CD4-positive, alpha-beta T cell (primary cell): ENCODE measurements at regions not wholly inside any gene's neighbourhood (a gene's known extent, or its start where the extent isn't known, plus 50 kb on each side); places are given as distances from the start of the nearest gene placed in this dataset.

ENCODE experiments used
- ATAC-seq: fragments of 200-7000 bp; cut with Tn5 transposase; one replicate; pipeline ENCODE4 v1.10.0; 2022; ENCODE audit warnings: mild to moderate bottlenecking; ENCODE audit not compliant: poor library complexity
- CTCF ChIA-PET: fragments of 350-600 bp; sonication (Branson Sonifier 250); formaldehyde crosslinking; loops from one replicate; lab custom pipeline; 2021; ENCODE audit warnings: antibody characterized with exemption, inconsistent platforms; lab: Charles Lee
- POLR2A ChIA-PET: fragments of 350-600 bp; sonication (Branson Sonifier 250); formaldehyde crosslinking; loops from one replicate; lab custom pipeline; 2021; ENCODE audit warnings: antibody characterized with exemption, inconsistent platforms; lab: Charles Lee
- DNase-seq, 14 experiments: peaks; one replicate each; pipeline ENCODE4 v3.0.0-alpha.2; 2013 to 2020; ENCODE audit warnings: mixed read lengths in 2 of 14
- H3K27ac ChIP-seq, 2 donors: one replicate each; pipeline versions ENCODE4 v1.5.1 to v1.7.0; 2013; ENCODE audit warnings: low read length in 2 of 2, low read depth in 1 of 2, mild to moderate bottlenecking in 1 of 2
- H3K27me3 ChIP-seq, 2 experiments: 1 replicate in 1 of 2; 2 replicates in 1 of 2; pipeline versions ENCODE4 v1.6.1 to v1.7.0; 2013; ENCODE audit warnings: low read length in 2 of 2, control low read depth in 1 of 2, mild to moderate bottlenecking in 1 of 2, moderate library complexity in 1 of 2; ENCODE audit not compliant: insufficient read depth in 2 of 2, control insufficient read depth in 1 of 2
- H3K36me3 ChIP-seq: one replicate; pipeline ENCODE4 v1.6.1; 2013; ENCODE audit warnings: low read length, control low read depth; ENCODE audit not compliant: insufficient read depth
- H3K4me1 ChIP-seq: one replicate; pipeline ENCODE4 v1.6.1; 2013; ENCODE audit warnings: low read length, control low read depth; ENCODE audit not compliant: insufficient read depth
- H3K4me3 ChIP-seq: one replicate; pipeline ENCODE4 v1.5.1; 2013; ENCODE audit warnings: mild to moderate bottlenecking, low read length, moderate library complexity
- H3K9me3 ChIP-seq, 2 experiments: 1 replicate in 1 of 2; 2 replicates in 1 of 2; pipeline versions ENCODE4 v1.6.1 to v1.7.0; 2013; ENCODE audit warnings: low read length in 2 of 2, mild to moderate bottlenecking in 2 of 2, control low read depth in 1 of 2, moderate library complexity in 1 of 2; ENCODE audit not compliant: control insufficient read depth in 1 of 2, insufficient read depth in 1 of 2
- H3K27ac Mint-ChIP-seq: one replicate; pipeline ENCODE4 v1.8.0; 2020; ENCODE audit warnings: mixed read lengths
- H3K27me3 Mint-ChIP-seq: one replicate; pipeline ENCODE4 v1.8.0; 2021; ENCODE audit warnings: mixed read lengths
- H3K36me3 Mint-ChIP-seq: one replicate; pipeline ENCODE4 v1.8.0; 2021; ENCODE audit warnings: low read depth, mixed read lengths
- H3K4me1 Mint-ChIP-seq: one replicate; pipeline ENCODE4 v1.8.0; 2021; ENCODE audit warnings: low read depth, mixed read lengths
- H3K4me3 Mint-ChIP-seq: one replicate; pipeline ENCODE4 v1.8.0; 2020; ENCODE audit warnings: mild to moderate bottlenecking, mixed read lengths
- H3K9me3 Mint-ChIP-seq: one replicate; pipeline ENCODE4 v1.8.0; 2020; ENCODE audit warnings: mixed read lengths
- intact Hi-C, 2 experiments: fragments of 100-400 bp; cut with DNase I in 1 of 2; cut with micrococcal nuclease in 1 of 2; formaldehyde crosslinking; loops; one replicate each; pipeline versions ENCODE4 v1.15.1 to v1.9.0; 2023 to 2025; cut with DNase I, micrococcal nuclease
- TF ChIP-seq, protein P1 (sequence below): fragments of 200-600 bp; IDR thresholded peaks from one replicate; pipeline ENCODE4 v1.8.0; 2022; ENCODE audit warnings: antibody characterized with exemption, mild to moderate bottlenecking

DNA sequence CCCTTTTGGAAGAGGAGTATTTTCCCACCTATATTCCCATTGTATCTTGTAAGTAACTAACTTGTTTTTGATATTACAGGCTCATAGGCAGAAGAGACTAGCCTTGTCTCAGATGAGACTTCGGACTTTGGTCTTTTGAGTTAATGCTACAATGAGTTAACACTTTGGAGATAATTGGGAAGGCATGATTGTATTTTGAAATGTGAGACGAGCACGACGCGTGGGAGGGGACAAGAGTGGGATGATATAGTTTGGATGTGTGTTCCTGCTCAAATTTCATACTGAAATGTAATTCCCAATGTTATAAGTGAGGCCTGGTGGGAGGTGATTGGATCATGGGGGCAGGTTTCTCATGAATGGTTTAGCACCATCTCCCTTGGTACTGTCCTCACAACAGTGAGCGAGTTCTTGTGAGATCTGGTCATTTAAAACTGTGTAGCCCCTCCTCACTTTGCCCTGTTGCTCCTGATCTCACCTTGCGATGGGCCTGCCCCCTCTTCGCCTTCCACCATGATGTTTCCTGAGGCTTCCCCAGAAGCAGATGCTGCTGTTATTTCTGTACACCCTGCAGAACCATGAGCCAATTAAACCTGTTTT is 721.5 kb upstream of the CTNND2 start:
- Histone ChIP-seq H3K36me3 (no peaks in the 10 kb centered on the region), H3K9me3 (peaks cover 11 to 24% of the 10 kb centered on the region in 2 experiments), H3K4me1 (no peaks in the 10 kb centered on the region), H3K27ac (no peak overlapping the region), H3K4me3 (no peak overlapping the region), H3K27me3 (no peaks in the 10 kb centered on the region)
- intact Hi-C loops = no loop called here
- ChIA-PET CTCF (no interaction called here), POLR2A (no interaction called here)
- H3K9me3 Mint-ChIP-seq = peaks cover 13% of the 10 kb centered on the region
- ATAC-seq (no peak), DNase-seq (no peak)
- no peaks in the 10 kb centered on the region for H3K4me1 Mint-ChIP-seq
- H3K27ac Mint-ChIP-seq = no peak overlapping the region
- TF ChIP-seq, protein P1, sequence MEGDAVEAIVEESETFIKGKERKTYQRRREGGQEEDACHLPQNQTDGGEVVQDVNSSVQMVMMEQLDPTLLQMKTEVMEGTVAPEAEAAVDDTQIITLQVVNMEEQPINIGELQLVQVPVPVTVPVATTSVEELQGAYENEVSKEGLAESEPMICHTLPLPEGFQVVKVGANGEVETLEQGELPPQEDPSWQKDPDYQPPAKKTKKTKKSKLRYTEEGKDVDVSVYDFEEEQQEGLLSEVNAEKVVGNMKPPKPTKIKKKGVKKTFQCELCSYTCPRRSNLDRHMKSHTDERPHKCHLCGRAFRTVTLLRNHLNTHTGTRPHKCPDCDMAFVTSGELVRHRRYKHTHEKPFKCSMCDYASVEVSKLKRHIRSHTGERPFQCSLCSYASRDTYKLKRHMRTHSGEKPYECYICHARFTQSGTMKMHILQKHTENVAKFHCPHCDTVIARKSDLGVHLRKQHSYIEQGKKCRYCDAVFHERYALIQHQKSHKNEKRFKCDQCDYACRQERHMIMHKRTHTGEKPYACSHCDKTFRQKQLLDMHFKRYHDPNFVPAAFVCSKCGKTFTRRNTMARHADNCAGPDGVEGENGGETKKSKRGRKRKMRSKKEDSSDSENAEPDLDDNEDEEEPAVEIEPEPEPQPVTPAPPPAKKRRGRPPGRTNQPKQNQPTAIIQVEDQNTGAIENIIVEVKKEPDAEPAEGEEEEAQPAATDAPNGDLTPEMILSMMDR = no peak
- H3K36me3 Mint-ChIP-seq = no peaks in the 10 kb centered on the region
- no peaks in the 10 kb centered on the region for H3K27me3 Mint-ChIP-seq
- H3K4me3 Mint-ChIP-seq = no peak overlapping the region

DNA sequence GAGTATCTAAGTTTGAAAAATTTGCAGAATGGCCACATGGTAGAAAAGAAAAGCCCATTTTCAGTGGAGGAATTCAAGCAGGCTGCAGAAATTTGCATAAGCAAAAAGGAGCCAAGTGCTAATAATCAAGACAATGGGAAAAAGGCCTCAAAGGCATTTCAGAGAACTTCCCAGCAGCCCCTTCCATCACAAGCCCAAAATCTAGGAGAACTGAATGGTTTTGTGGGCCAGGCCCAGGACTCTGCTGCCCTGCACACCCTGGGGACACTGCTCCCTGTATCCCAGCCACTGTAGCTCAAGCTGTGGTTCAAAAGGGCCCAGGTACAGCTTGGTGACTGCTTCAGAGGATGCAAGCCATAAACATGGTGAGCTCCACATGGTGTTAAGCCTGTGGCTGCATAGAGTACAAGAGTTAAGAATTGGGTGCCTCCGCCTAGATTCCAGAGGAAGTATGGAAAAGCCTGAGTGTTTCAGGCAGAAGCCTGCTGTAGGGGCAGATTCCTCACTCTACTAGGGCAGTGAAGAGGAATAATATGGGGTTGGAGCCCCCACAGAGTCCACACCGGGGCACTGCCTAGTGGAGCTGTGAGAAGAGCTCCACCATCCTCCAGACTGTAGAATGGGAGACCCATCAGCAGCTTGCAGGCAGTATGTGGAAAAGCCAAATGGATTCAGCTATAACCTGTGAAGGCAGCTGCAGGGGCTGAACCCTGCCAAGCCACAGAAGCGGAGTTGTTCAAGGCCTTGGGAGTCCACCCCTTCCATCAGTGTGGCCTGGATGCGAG is 720.7 kb upstream of the CTNND2 start:
- no peaks in the 10 kb centered on the region for H3K4me1 Mint-ChIP-seq
- DNase-seq (no peak), ATAC-seq (no peak)
- CTCF ChIA-PET = no interaction called here
- intact Hi-C loops = no loop called here
- TF ChIP-seq, protein P1 = no peak
- H3K4me3 ChIP-seq = no peak overlapping the region
- no peaks in the 10 kb centered on the region for H3K27me3 ChIP-seq
- H3K4me3 Mint-ChIP-seq = no peak overlapping the region
- H3K9me3 Mint-ChIP-seq = peaks cover 13% of the 10 kb centered on the region
- POLR2A ChIA-PET = no interaction called here
- H3K36me3 ChIP-seq = no peaks in the 10 kb centered on the region
- H3K27ac ChIP-seq = no peak overlapping the region
- H3K36me3 Mint-ChIP-seq = no peaks in the 10 kb centered on the region
- no peaks in the 10 kb centered on the region for H3K27me3 Mint-ChIP-seq
- H3K4me1 ChIP-seq = no peaks in the 10 kb centered on the region
- peaks cover 11 to 24% of the 10 kb centered on the region in 2 experiments for H3K9me3 ChIP-seq
- H3K27ac Mint-ChIP-seq = no peak overlapping the region

DNA sequence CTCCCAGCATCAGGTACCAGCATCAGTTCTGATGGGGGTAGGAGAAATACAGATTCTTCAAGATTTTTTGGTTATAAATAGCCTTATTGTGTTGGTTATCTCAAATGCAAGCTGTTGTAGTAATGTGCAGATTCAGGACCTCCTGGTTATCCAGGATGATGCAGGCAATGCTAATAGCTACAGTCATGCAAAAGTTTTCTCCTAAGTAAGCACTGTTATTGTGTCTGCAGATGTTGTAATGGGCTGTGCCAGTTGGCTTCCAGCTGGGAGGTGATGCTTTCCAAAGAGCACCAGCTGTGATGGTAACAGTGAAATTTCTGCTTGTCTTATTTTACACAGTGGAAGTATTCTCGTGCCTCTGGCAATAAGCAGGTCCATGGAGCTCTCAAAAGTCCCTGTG is 719.2 kb upstream of the CTNND2 start:
- intact Hi-C loops = no loop called here
- Histone ChIP-seq H3K27me3 (no peaks in the 10 kb centered on the region), H3K27ac (no peak overlapping the region), H3K36me3 (no peaks in the 10 kb centered on the region), H3K4me3 (no peak overlapping the region), H3K9me3 (peaks cover 11 to 24% of the 10 kb centered on the region in 2 experiments), H3K4me1 (no peaks in the 10 kb centered on the region)
- no peak for ATAC-seq
- H3K9me3 Mint-ChIP-seq = peaks cover 15% of the 10 kb centered on the region
- TF ChIP-seq, protein P1 = no peak
- H3K27ac Mint-ChIP-seq = no peak overlapping the region
- no peak overlapping the region for H3K4me3 Mint-ChIP-seq
- no peaks in the 10 kb centered on the region for H3K36me3 Mint-ChIP-seq
- ChIA-PET CTCF (no interaction called here), POLR2A (no interaction called here)
- no peaks in the 10 kb centered on the region for H3K27me3 Mint-ChIP-seq
- DNase-seq = no peak
- H3K4me1 Mint-ChIP-seq = no peaks in the 10 kb centered on the region
